Astrocyte (in vitro differentiated cells and primary cell): ENCODE measurements at regions not wholly inside any gene's neighbourhood (a gene's known extent, or its start where the extent isn't known, plus 50 kb on each side); places are given as distances from the start of the nearest gene placed in this dataset.

ENCODE experiments used
- DNase-seq: peaks from one replicate; pipeline ENCODE4 v3.0.0-alpha.2; 2010; ENCODE audit warnings: low read depth
- FAIRE-seq: peaks from 2 replicates; lab custom pipeline; 2011; peaks lifted over from hg19 to GRCh38; lab: Jason Lieb, UNC
- H2AFZ ChIP-seq: 2 replicates; pipeline ENCODE4 v1.6.0; 2012; ENCODE audit warnings: low read depth, low read length, inconsistent platforms
- H3K27ac ChIP-seq: 2 replicates; pipeline ENCODE4 v1.5.1; 2011; ENCODE audit warnings: low read depth, low read length, inconsistent platforms
- H3K27me3 ChIP-seq: 2 replicates; pipeline ENCODE4 v1.6.0; 2011; ENCODE audit warnings: low read length, inconsistent platforms; ENCODE audit not compliant: insufficient read depth
- H3K36me3 ChIP-seq: 2 replicates; pipeline ENCODE4 v1.5.1; 2011; ENCODE audit warnings: low read length, inconsistent platforms; ENCODE audit not compliant: insufficient read depth
- H3K4me1 ChIP-seq: 2 replicates; pipeline ENCODE4 v1.5.1; 2011; ENCODE audit warnings: low read length, inconsistent platforms; ENCODE audit not compliant: insufficient read depth
- H3K4me2 ChIP-seq: 2 replicates; pipeline ENCODE4 v1.6.0; 2012; ENCODE audit warnings: low read length, inconsistent platforms
- H3K4me3 ChIP-seq: 2 replicates; pipeline ENCODE4 v1.5.1; 2011; ENCODE audit warnings: low read depth, mild to moderate bottlenecking, low read length, inconsistent platforms; ENCODE audit not compliant: insufficient read depth
- H3K79me2 ChIP-seq: 2 replicates; pipeline ENCODE4 v1.6.0; 2012; ENCODE audit warnings: mild to moderate bottlenecking, low read length, inconsistent platforms; ENCODE audit not compliant: insufficient read depth
- H3K9ac ChIP-seq: 2 replicates; pipeline ENCODE4 v1.6.0; 2012; ENCODE audit warnings: mild to moderate bottlenecking, low read length, inconsistent platforms
- H3K9me3 ChIP-seq: 2 replicates; pipeline ENCODE4 v1.5.1; 2012; ENCODE audit warnings: low read depth, mild to moderate bottlenecking, low read length, inconsistent platforms; ENCODE audit not compliant: insufficient read depth
- H4K20me1 ChIP-seq: 2 replicates; pipeline ENCODE4 v1.6.0; 2012; ENCODE audit warnings: low read length, inconsistent platforms; ENCODE audit not compliant: insufficient read depth
- H3K27ac Mint-ChIP-seq: one replicate; pipeline ENCODE4 v1.8.0; 2021; ENCODE audit warnings: mild to moderate bottlenecking, mixed read lengths; ENCODE audit not compliant: unreplicated experiment
- H3K27me3 Mint-ChIP-seq: one replicate; pipeline ENCODE4 v1.8.0; 2021; ENCODE audit warnings: low read depth, mixed read lengths; ENCODE audit not compliant: unreplicated experiment
- H3K36me3 Mint-ChIP-seq: one replicate; pipeline ENCODE4 v1.8.0; 2021; ENCODE audit warnings: low read depth, mixed read lengths; ENCODE audit not compliant: unreplicated experiment
- H3K4me1 Mint-ChIP-seq: one replicate; pipeline ENCODE4 v1.8.0; 2021; ENCODE audit warnings: low read depth, mixed read lengths; ENCODE audit not compliant: unreplicated experiment
- H3K4me3 Mint-ChIP-seq: one replicate; pipeline ENCODE4 v1.8.0; 2021; ENCODE audit warnings: mild to moderate bottlenecking, moderate library complexity, mixed read lengths; ENCODE audit not compliant: unreplicated experiment
- H3K9me3 Mint-ChIP-seq: one replicate; pipeline ENCODE4 v1.8.0; 2021; ENCODE audit warnings: mild to moderate bottlenecking, mixed read lengths; ENCODE audit not compliant: unreplicated experiment
- CTCF ChIP-seq: IDR thresholded peaks from 2 replicates; pipeline ENCODE4 v1.5.1; 2011; ENCODE audit warnings: low read depth, mild to moderate bottlenecking, inconsistent platforms, low read length, moderate library complexity; ENCODE audit not compliant: insufficient read depth
- EZH2 ChIP-seq: IDR thresholded peaks from 2 replicates; pipeline ENCODE4 v1.6.1; 2012; ENCODE audit warnings: mild to moderate bottlenecking, low read length, inconsistent platforms; ENCODE audit not compliant: insufficient read depth

- no peak for FAIRE-seq
- no peak overlapping the region for H3K27ac Mint-ChIP-seq
Observed at GRCh38 chr1:14294006-14294405, 304.5 kb upstream of the KAZN start.

GRCh38 chr1:14294860-14295536, 303.5 kb upstream of the KAZN start:
- no peaks in the 10 kb centered on the region for H4K20me1 ChIP-seq
- Mint-ChIP-seq H3K4me1 (peaks cover 3% of the 10 kb centered on the region), H3K27me3 (peaks cover 13% of the 10 kb centered on the region), H3K36me3 (no peaks in the 10 kb centered on the region), H3K9me3 (no peaks in the 10 kb centered on the region), H3K4me3 (no peak overlapping the region), H3K27ac (no peak overlapping the region)
- H3K4me2 ChIP-seq = no peak overlapping the region
- H3K79me2 ChIP-seq = no peaks in the 10 kb centered on the region
- H3K9me3 ChIP-seq = no peaks in the 10 kb centered on the region
- H3K27ac ChIP-seq = no peak overlapping the region
- no peak overlapping the region for H3K4me3 ChIP-seq
- DNase-seq (no peak), FAIRE-seq (no peak)
- H3K36me3 ChIP-seq = no peaks in the 10 kb centered on the region
- no peaks in the 10 kb centered on the region for H3K27me3 ChIP-seq
- H2AFZ ChIP-seq = no peak overlapping the region
- TF ChIP-seq CTCF (no peak), EZH2 (no peak)
- H3K4me1 ChIP-seq = no peaks in the 10 kb centered on the region
- H3K9ac ChIP-seq = no peak overlapping the region

More at GRCh38 chr1:14294006-14294405, 304.5 kb upstream of the KAZN start:
- no peaks in the 10 kb centered on the region for H4K20me1 ChIP-seq
- H3K79me2 ChIP-seq = no peaks in the 10 kb centered on the region
- H3K27me3 ChIP-seq = no peaks in the 10 kb centered on the region
- H3K9me3 Mint-ChIP-seq = peaks cover 1% of the 10 kb centered on the region
- H3K4me1 Mint-ChIP-seq = peaks cover 4% of the 10 kb centered on the region
- H3K4me3 ChIP-seq = no peak overlapping the region
- no peak overlapping the region for H3K9ac ChIP-seq
- no peak overlapping the region for H3K27ac ChIP-seq
- no peak overlapping the region for H3K4me2 ChIP-seq
- no peaks in the 10 kb centered on the region for H3K36me3 Mint-ChIP-seq
- H3K4me3 Mint-ChIP-seq = no peak overlapping the region
- H3K36me3 ChIP-seq = no peaks in the 10 kb centered on the region
- TF ChIP-seq CTCF (no peak), EZH2 (no peak)
- no peaks in the 10 kb centered on the region for H3K9me3 ChIP-seq
- peaks cover 13% of the 10 kb centered on the region for H3K27me3 Mint-ChIP-seq
- no peak for DNase-seq
- no peak overlapping the region for H2AFZ ChIP-seq
- no peaks in the 10 kb centered on the region for H3K4me1 ChIP-seq

- Histone ChIP-seq H3K9ac (no peak overlapping the region), H3K79me2 (no peaks in the 10 kb centered on the region), H3K27ac (no peak overlapping the region), H3K4me3 (no peak overlapping the region), H3K36me3 (no peaks in the 10 kb centered on the region), H3K27me3 (no peaks in the 10 kb centered on the region), H3K4me2 (no peak overlapping the region), H2AFZ (no peak overlapping the region), H3K9me3 (no peaks in the 10 kb centered on the region), H4K20me1 (no peaks in the 10 kb centered on the region), H3K4me1 (no peaks in the 10 kb centered on the region)
- peaks cover 21% of the 10 kb centered on the region for H3K27me3 Mint-ChIP-seq
- TF ChIP-seq EZH2 (no peak), CTCF (no peak)
- FAIRE-seq (no peak), DNase-seq (peak; percentile 82)
- H3K36me3 Mint-ChIP-seq = no peaks in the 10 kb centered on the region
- no peak overlapping the region for H3K4me3 Mint-ChIP-seq
- H3K4me1 Mint-ChIP-seq = peaks cover 3% of the 10 kb centered on the region
- H3K9me3 Mint-ChIP-seq = no peaks in the 10 kb centered on the region
- no peak overlapping the region for H3K27ac Mint-ChIP-seq
Observed at GRCh38 chr1:14296795-14297194, 301.7 kb upstream of the KAZN start.
